NCI-H2107 treated with DMSO at 0.1 percent for 48 hours (cell line): ENCODE measurements at regions not wholly inside any gene's neighbourhood (a gene's known extent, or its start where the extent isn't known, plus 50 kb on each side); places are given as distances from the start of the nearest gene placed in this dataset.
A peak's percentile ranks its signal among the peaks of the same experiment; 100 is the strongest.

ENCODE experiments used
- DNase-seq: peaks from one replicate; lab custom pipeline; 2025; ENCODE audit not compliant: unreplicated experiment; lab: John Stamatoyannopoulos, UW

- no peak for DNase-seq
Measured at GRCh38 chr3:137201066-137201465, 243.3 kb downstream of the IL20RB start.

GRCh38 chr3:137202941-137203340 is 245.2 kb downstream of the IL20RB start:
- no peak for DNase-seq

GRCh38 chr3:137204409-137204808 is 246.6 kb downstream of the IL20RB start:
- DNase-seq: no peak

- DNase-seq: no peak
Measured at GRCh38 chr3:137205394-137206045, 247.7 kb downstream of the IL20RB start.

GRCh38 chr3:137207616-137208015 is 249.8 kb downstream of the IL20RB start:
- no peak for DNase-seq

GRCh38 chr3:137217733-137218132 is 259.9 kb downstream of the IL20RB start:
- no peak for DNase-seq

GRCh38 chr3:137219801-137220445 is 262.1 kb downstream of the IL20RB start:
- no peak for DNase-seq

GRCh38 chr3:137222736-137223225 is 265.0 kb downstream of the IL20RB start:
- DNase-seq: peak; percentile 61

GRCh38 chr3:137224464-137224863 is 266.7 kb downstream of the IL20RB start:
- DNase-seq: no peak

- no peak for DNase-seq
Measured at GRCh38 chr3:137242836-137243400, 285.1 kb downstream of the IL20RB start.

- no peak for DNase-seq
Measured at GRCh38 chr3:137246491-137246890, 288.7 kb downstream of the IL20RB start.

- no peak for DNase-seq
Measured at GRCh38 chr3:137249311-137249940, 291.6 kb downstream of the IL20RB start.

- no peak for DNase-seq
Measured at GRCh38 chr3:137259089-137259488, 301.3 kb downstream of the IL20RB start.

- no peak for DNase-seq
Measured at GRCh38 chr3:137259701-137260100, 301.9 kb downstream of the IL20RB start.

- DNase-seq: peak; percentile 80
Measured at GRCh38 chr3:137264071-137264820, 306.5 kb downstream of the IL20RB start.

- no peak for DNase-seq
Measured at GRCh38 chr3:137264843-137265330, 307.1 kb downstream of the IL20RB start.

- no peak for DNase-seq
Measured at GRCh38 chr3:137282871-137283270, 325.1 kb downstream of the IL20RB start.

GRCh38 chr3:137285924-137286323 is 328.1 kb downstream of the IL20RB start:
- DNase-seq: no peak

- DNase-seq: no peak
Measured at GRCh38 chr3:137293086-137293485, 335.3 kb downstream of the IL20RB start.

- peak; percentile 41 for DNase-seq
Measured at GRCh38 chr3:137294139-137294538, 336.4 kb downstream of the IL20RB start.

- DNase-seq: no peak
Measured at GRCh38 chr3:137294839-137295238, 337.1 kb downstream of the IL20RB start.
